Endothelial cell (in vitro differentiated cells): ENCODE measurements at regions not wholly inside any gene's neighbourhood (a gene's known extent, or its start where the extent isn't known, plus 50 kb on each side); places are given as distances from the start of the nearest gene placed in this dataset.

Experiments
- DNase-seq: peaks from one replicate; pipeline ENCODE4 v3.0.0; 2021; ENCODE audit warnings: low spot score
- H3K27ac Mint-ChIP-seq: one replicate; pipeline ENCODE4 v1.8.0; 2021; ENCODE audit warnings: mixed read lengths, inconsistent platforms; ENCODE audit not compliant: unreplicated experiment
- H3K27me3 Mint-ChIP-seq: one replicate; pipeline ENCODE4 v1.8.0; 2021; ENCODE audit warnings: mild to moderate bottlenecking, moderate library complexity, mixed read lengths, inconsistent platforms; ENCODE audit not compliant: unreplicated experiment
- H3K36me3 Mint-ChIP-seq: one replicate; pipeline ENCODE4 v1.8.0; 2021; ENCODE audit warnings: mild to moderate bottlenecking, low read depth, mixed read lengths, inconsistent platforms; ENCODE audit not compliant: unreplicated experiment
- H3K4me1 Mint-ChIP-seq: one replicate; pipeline ENCODE4 v1.8.0; 2021; ENCODE audit warnings: mild to moderate bottlenecking, mixed read lengths, inconsistent platforms; ENCODE audit not compliant: unreplicated experiment
- H3K4me3 Mint-ChIP-seq: one replicate; pipeline ENCODE4 v1.8.0; 2021; ENCODE audit warnings: mild to moderate bottlenecking, mixed read lengths, inconsistent platforms; ENCODE audit not compliant: unreplicated experiment
- H3K9me3 Mint-ChIP-seq: one replicate; pipeline ENCODE4 v1.8.0; 2021; ENCODE audit warnings: mixed read lengths, inconsistent platforms; ENCODE audit not compliant: unreplicated experiment
- TF ChIP-seq, protein P1 (sequence below): fragments of 200-600 bp; sonication (generic); IDR thresholded peaks from one replicate; pipeline ENCODE4 v1.5.0; 2021; ENCODE audit warnings: antibody characterized with exemption; ENCODE audit not compliant: unreplicated experiment

GRCh38 chr20:12223057-12223456, 305.4 kb downstream of the BTBD3 start:
- Mint-ChIP-seq H3K27ac (no peak overlapping the region), H3K4me1 (peaks cover 7% of the 10 kb centered on the region)
- TF ChIP-seq, protein P1, sequence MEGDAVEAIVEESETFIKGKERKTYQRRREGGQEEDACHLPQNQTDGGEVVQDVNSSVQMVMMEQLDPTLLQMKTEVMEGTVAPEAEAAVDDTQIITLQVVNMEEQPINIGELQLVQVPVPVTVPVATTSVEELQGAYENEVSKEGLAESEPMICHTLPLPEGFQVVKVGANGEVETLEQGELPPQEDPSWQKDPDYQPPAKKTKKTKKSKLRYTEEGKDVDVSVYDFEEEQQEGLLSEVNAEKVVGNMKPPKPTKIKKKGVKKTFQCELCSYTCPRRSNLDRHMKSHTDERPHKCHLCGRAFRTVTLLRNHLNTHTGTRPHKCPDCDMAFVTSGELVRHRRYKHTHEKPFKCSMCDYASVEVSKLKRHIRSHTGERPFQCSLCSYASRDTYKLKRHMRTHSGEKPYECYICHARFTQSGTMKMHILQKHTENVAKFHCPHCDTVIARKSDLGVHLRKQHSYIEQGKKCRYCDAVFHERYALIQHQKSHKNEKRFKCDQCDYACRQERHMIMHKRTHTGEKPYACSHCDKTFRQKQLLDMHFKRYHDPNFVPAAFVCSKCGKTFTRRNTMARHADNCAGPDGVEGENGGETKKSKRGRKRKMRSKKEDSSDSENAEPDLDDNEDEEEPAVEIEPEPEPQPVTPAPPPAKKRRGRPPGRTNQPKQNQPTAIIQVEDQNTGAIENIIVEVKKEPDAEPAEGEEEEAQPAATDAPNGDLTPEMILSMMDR: no peak

GRCh38 chr20:12225898-12226297, 308.2 kb downstream of the BTBD3 start:
- no peaks in the 10 kb centered on the region for H3K36me3 Mint-ChIP-seq
- H3K27me3 Mint-ChIP-seq: no peaks in the 10 kb centered on the region
- no peak overlapping the region for H3K27ac Mint-ChIP-seq

More at GRCh38 chr20:12223057-12223456, 305.4 kb downstream of the BTBD3 start:
- H3K27me3 Mint-ChIP-seq: no peaks in the 10 kb centered on the region
- no peak overlapping the region for H3K4me3 Mint-ChIP-seq
- H3K9me3 Mint-ChIP-seq: no peaks in the 10 kb centered on the region
- H3K36me3 Mint-ChIP-seq: no peaks in the 10 kb centered on the region
- DNase-seq: no peak

GRCh38 chr20:12229891-12230290, 312.2 kb downstream of the BTBD3 start:
- no peak overlapping the region for H3K27ac Mint-ChIP-seq
- H3K27me3 Mint-ChIP-seq: peaks cover 2% of the 10 kb centered on the region
- H3K4me1 Mint-ChIP-seq: no peaks in the 10 kb centered on the region
- H3K36me3 Mint-ChIP-seq: no peaks in the 10 kb centered on the region
- no peak for DNase-seq
- H3K9me3 Mint-ChIP-seq: no peaks in the 10 kb centered on the region
- TF ChIP-seq, protein P1: no peak
- H3K4me3 Mint-ChIP-seq: no peak overlapping the region

More at GRCh38 chr20:12225898-12226297, 308.2 kb downstream of the BTBD3 start:
- Mint-ChIP-seq H3K4me1 (peaks cover 2% of the 10 kb centered on the region), H3K9me3 (no peaks in the 10 kb centered on the region), H3K4me3 (no peak overlapping the region)
- TF ChIP-seq, protein P1: no peak
- no peak for DNase-seq

DNA sequence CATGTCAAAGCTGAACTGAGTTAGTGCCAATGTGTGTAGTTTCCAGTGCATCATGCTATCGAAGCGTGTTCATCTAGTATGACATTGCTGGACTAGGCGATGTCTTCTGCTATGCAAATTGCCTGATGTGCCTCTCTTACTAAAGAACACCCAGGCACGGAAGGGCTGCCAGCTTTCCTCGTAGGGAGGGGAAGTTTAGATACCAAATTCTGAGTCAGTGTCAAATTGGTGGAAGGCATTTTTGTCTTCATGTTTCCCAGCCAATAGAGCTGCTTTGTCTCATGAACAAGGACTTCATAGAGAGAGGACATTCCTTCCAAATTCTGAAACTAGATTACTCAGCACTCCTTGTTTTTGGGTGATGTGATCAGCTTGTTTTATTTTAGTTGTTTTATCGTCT, 320.1 kb downstream of the BTBD3 start:
- DNase-seq: no peak
- TF ChIP-seq, protein P1: no peak
- H3K9me3 Mint-ChIP-seq: no peaks in the 10 kb centered on the region
- H3K27ac Mint-ChIP-seq: no peak overlapping the region
- no peaks in the 10 kb centered on the region for H3K4me1 Mint-ChIP-seq
- H3K27me3 Mint-ChIP-seq: peaks cover 2% of the 10 kb centered on the region
- no peak overlapping the region for H3K4me3 Mint-ChIP-seq
- no peaks in the 10 kb centered on the region for H3K36me3 Mint-ChIP-seq

- no peaks in the 10 kb centered on the region for H3K9me3 Mint-ChIP-seq
- DNase-seq: no peak
- TF ChIP-seq, protein P1: no peak
- H3K4me3 Mint-ChIP-seq: no peak overlapping the region
- H3K36me3 Mint-ChIP-seq: no peaks in the 10 kb centered on the region
- H3K27me3 Mint-ChIP-seq: no peaks in the 10 kb centered on the region
- H3K27ac Mint-ChIP-seq: no peak overlapping the region
- H3K4me1 Mint-ChIP-seq: no peaks in the 10 kb centered on the region
Observed at GRCh38 chr20:12241065-12241464, 323.4 kb downstream of the BTBD3 start.
